Esophagus muscularis mucosa (tissue), 4 donors: ENCODE measurements at regions not wholly inside any gene's neighbourhood (a gene's known extent, or its start where the extent isn't known, plus 50 kb on each side); places are given as distances from the start of the nearest gene placed in this dataset.

Experiments
- CTCF ChIP-seq, 3 experiments: fragments of 200-600 bp in 2 of 3; fragments of 450-650 bp in 1 of 3; sonication (generic) in 2 of 3; IDR thresholded peaks; one replicate each; pipeline ENCODE4 v1.5.1; 2017 to 2019; ENCODE audit warnings: antibody characterized with exemption in 3 of 3, mild to moderate bottlenecking in 2 of 3, moderate library complexity in 1 of 3
- EP300 ChIP-seq: sonication (generic); formaldehyde crosslinking; IDR thresholded peaks from one replicate; pipeline ENCODE4 v1.6.1; 2017; ENCODE audit warnings: antibody characterized with exemption
- POLR2A ChIP-seq: fragments of 450-650 bp; IDR thresholded peaks from one replicate; pipeline ENCODE4 v1.6.1; 2017; ENCODE audit warnings: antibody characterized with exemption, moderate library complexity, mild to moderate bottlenecking, low read depth
- POLR2AphosphoS5 ChIP-seq, 2 donors: sonication (generic); formaldehyde crosslinking; IDR thresholded peaks; one replicate each; pipeline ENCODE4 v1.6.1; 2017; ENCODE audit warnings: antibody characterized with exemption in 2 of 2

DNA sequence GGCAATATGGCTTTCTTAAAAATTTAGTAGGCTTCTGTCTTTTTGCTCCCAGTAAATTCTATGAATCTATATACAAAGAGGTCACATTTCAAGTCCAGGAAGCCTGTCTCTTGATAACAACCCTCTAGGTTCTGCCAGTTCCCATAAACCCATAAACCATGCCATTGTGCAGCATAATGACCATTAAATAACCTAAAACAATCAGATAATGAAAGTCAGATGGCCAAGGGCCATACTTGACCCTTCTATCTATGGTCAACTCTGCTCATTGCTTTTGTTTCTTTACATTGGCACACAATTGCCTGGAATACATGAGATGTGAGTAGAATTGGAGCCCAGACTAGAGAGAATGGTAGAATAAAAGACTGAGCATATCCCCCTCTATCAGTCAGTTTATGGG, 305.4 kb upstream of the KIF2A start:
- no peak for TF ChIP-seq CTCF (IDR thresholded peaks at IDR 0.05)
- TF ChIP-seq POLR2A: no peak
- no peak for TF ChIP-seq POLR2AphosphoS5 (IDR thresholded peaks at IDR 0.05)
- no peak for TF ChIP-seq EP300
